Transverse colon (tissue), 3 donors: ENCODE measurements at regions not wholly inside any gene's neighbourhood (a gene's known extent, or its start where the extent isn't known, plus 50 kb on each side); places are given as distances from the start of the nearest gene placed in this dataset.

ENCODE experiments used
- CTCF ChIP-seq, 5 experiments: fragments of 200-600 bp in 3 of 5; fragments of 450-650 bp in 2 of 5; sonication (generic) in 3 of 5; IDR thresholded peaks; 1 replicate in 2 of 5; 2 replicates in 3 of 5; pipeline ENCODE4 v1.5.1; 2016 to 2017; ENCODE audit warnings: antibody characterized with exemption in 5 of 5, inconsistent platforms in 3 of 5, mild to moderate bottlenecking in 2 of 5, moderate library complexity in 1 of 5
- POLR2A ChIP-seq: fragments of 450-650 bp; IDR thresholded peaks from one replicate; pipeline ENCODE4 v1.6.1; 2016; ENCODE audit warnings: antibody characterized with exemption, mild to moderate bottlenecking, moderate library complexity

GRCh38 chr4:144291164-144291563, 150.6 kb upstream of the GYPA start:
- TF ChIP-seq POLR2A (no peak), CTCF (IDR thresholded peaks at IDR 0.05) (no peak)
